ENCODE measurements at regions not wholly inside any gene's neighbourhood (a gene's known extent, or its start where the extent isn't known, plus 50 kb on each side); places are given as distances from the start of the nearest gene placed in this dataset.

GRCh38 chr1:36675106-36675505 is 192.4 kb upstream of the CSF3R start (continued):
- no peak for TF ChIP-seq CHD7 (IDR thresholded peaks at IDR 0.05; ENCODE audit: insufficient replicate concordance, low read length)
- TF ChIP-seq CTCF (IDR thresholded peaks at IDR 0.05; ENCODE audit: control extremely low read depth in 1 of 3, insufficient read depth in 1 of 3, low read depth in 1 of 3, low read length in 3 of 3): no peak
- no peak for TF ChIP-seq ATF2 (IDR thresholded peaks at IDR 0.05; ENCODE audit: low read length)
- TF ChIP-seq PHF8 (conservative IDR thresholded peaks at IDR 0.05; ENCODE audit: low read depth, low read length): no peak
- TF ChIP-seq EP300 (IDR thresholded peaks at IDR 0.05; ENCODE audit: borderline replicate concordance in 1 of 2, low read depth in 2 of 2, low read length in 2 of 2): no peak
- TF ChIP-seq ASH2L (IDR thresholded peaks at IDR 0.05; ENCODE audit: low read length): no peak
- no peak for TF ChIP-seq SP2 (IDR thresholded peaks at IDR 0.05; ENCODE audit: low read length)
- no peak for TF ChIP-seq CREB1 (IDR thresholded peaks at IDR 0.05)

Data from H1 (cell line).